ENCODE measurements at regions not wholly inside any gene's neighbourhood (a gene's known extent, or its start where the extent isn't known, plus 50 kb on each side); places are given as distances from the start of the nearest gene placed in this dataset.

DNA sequence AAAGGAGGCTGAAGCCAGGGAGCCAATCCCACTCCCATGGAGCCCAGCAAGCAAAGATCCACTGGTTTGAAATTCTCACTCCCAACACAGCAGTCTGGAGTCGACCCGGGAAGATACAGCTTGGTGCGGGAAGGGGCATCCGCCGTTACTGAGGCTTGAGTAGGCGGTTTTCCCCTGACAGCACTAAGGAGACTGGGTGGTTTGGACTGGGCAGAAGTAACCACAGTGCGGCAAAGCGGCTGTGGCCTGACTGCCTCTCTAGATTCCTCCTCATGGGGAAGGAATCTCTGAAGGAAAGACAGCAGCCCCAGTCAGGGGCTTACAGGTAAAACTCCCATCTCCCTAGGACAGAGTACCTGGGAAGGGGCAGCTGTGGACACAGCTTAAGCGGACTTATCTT, 261.6 kb upstream of the KYNU start:
- TF ChIP-seq POLR2A (IDR thresholded peaks at IDR 0.05), result no peak
- TF ChIP-seq, protein P1, sequence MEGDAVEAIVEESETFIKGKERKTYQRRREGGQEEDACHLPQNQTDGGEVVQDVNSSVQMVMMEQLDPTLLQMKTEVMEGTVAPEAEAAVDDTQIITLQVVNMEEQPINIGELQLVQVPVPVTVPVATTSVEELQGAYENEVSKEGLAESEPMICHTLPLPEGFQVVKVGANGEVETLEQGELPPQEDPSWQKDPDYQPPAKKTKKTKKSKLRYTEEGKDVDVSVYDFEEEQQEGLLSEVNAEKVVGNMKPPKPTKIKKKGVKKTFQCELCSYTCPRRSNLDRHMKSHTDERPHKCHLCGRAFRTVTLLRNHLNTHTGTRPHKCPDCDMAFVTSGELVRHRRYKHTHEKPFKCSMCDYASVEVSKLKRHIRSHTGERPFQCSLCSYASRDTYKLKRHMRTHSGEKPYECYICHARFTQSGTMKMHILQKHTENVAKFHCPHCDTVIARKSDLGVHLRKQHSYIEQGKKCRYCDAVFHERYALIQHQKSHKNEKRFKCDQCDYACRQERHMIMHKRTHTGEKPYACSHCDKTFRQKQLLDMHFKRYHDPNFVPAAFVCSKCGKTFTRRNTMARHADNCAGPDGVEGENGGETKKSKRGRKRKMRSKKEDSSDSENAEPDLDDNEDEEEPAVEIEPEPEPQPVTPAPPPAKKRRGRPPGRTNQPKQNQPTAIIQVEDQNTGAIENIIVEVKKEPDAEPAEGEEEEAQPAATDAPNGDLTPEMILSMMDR (IDR thresholded peaks at IDR 0.05), result no peak
- no peak for TF ChIP-seq POLR2AphosphoS5 (IDR thresholded peaks at IDR 0.05)
